ENCODE measurements at regions not wholly inside any gene's neighbourhood (a gene's known extent, or its start where the extent isn't known, plus 50 kb on each side); places are given as distances from the start of the nearest gene placed in this dataset.

- TF ChIP-seq CTCF (conservative IDR thresholded peaks at IDR 0.05; ENCODE audit: low read depth, low read length) = no peak
- TF ChIP-seq EZH2 (IDR thresholded peaks at IDR 0.05; ENCODE audit: low read length, unreplicated experiment) = no peak
- TF ChIP-seq EZH2phosphoT487 (IDR thresholded peaks at IDR 0.05; ENCODE audit: borderline replicate concordance, low read length) = no peak
Measured at GRCh38 chr12:124433147-124433874, 134.1 kb downstream of the NCOR2 start.

Data from PC-3 (cell line).